GM18867 (cell line): ENCODE measurements at regions not wholly inside any gene's neighbourhood (a gene's known extent, or its start where the extent isn't known, plus 50 kb on each side); places are given as distances from the start of the nearest gene placed in this dataset.
"Not testable (repeated sequence)": the region's sequence is repeated elsewhere in the genome, so short reads cannot be mapped to it uniquely, and the experiment has no call there.

Source experiments
- ATAC-seq: cut with Tn5 transposase; IDR thresholded peaks from one replicate; pipeline ENCODE4 v1.9.1; 2021; ENCODE audit warnings: mild to moderate bottlenecking, moderate library complexity; ENCODE audit not compliant: unreplicated experiment

- not testable (repeated sequence) for ATAC-seq
These were observed 2777.4 kb upstream of the TPTE start for GRCh38 chr21:7743940-7744339.

- ATAC-seq: peak; percentile 97
These were observed 2776.8 kb upstream of the TPTE start for GRCh38 chr21:7744406-7745099.

GRCh38 chr21:7745100-7745450, 2776.3 kb upstream of the TPTE start:
- peak; percentile 74 for ATAC-seq

GRCh38 chr21:7747964-7748363, 2773.4 kb upstream of the TPTE start:
- ATAC-seq: not testable (repeated sequence)

GRCh38 chr21:7752611-7753010, 2768.8 kb upstream of the TPTE start:
- ATAC-seq: not testable (repeated sequence)

GRCh38 chr21:7753380-7753877, 2768.0 kb upstream of the TPTE start:
- ATAC-seq: peak; percentile 94

GRCh38 chr21:7769985-7770384, 2751.4 kb upstream of the TPTE start:
- ATAC-seq: not testable (repeated sequence)

- not testable (repeated sequence) for ATAC-seq
These were observed 2747.2 kb upstream of the TPTE start for GRCh38 chr21:7774219-7774618.

- not testable (repeated sequence) for ATAC-seq
These were observed 2745.9 kb upstream of the TPTE start for GRCh38 chr21:7775327-7775984.

- ATAC-seq: not testable (repeated sequence)
These were observed 2745.3 kb upstream of the TPTE start for GRCh38 chr21:7776035-7776434.

- ATAC-seq: not testable (repeated sequence)
These were observed 2744.8 kb upstream of the TPTE start for GRCh38 chr21:7776622-7777021.

GRCh38 chr21:7777289-7777688, 2744.1 kb upstream of the TPTE start:
- ATAC-seq: not testable (repeated sequence)

GRCh38 chr21:7787427-7788078, 2733.8 kb upstream of the TPTE start:
- not testable (repeated sequence) for ATAC-seq

GRCh38 chr21:7793797-7794196, 2727.6 kb upstream of the TPTE start:
- ATAC-seq: not testable (repeated sequence)

GRCh38 chr21:7797328-7797727, 2724.1 kb upstream of the TPTE start:
- ATAC-seq: not testable (repeated sequence)

GRCh38 chr21:7798446-7798845, 2722.9 kb upstream of the TPTE start:
- ATAC-seq: not testable (repeated sequence)

- not testable (repeated sequence) for ATAC-seq
These were observed 2721.7 kb upstream of the TPTE start for GRCh38 chr21:7799697-7800096.

GRCh38 chr21:7813475-7813874, 2707.9 kb upstream of the TPTE start:
- ATAC-seq: not testable (repeated sequence)

- ATAC-seq: not testable (repeated sequence)
These were observed 2704.4 kb upstream of the TPTE start for GRCh38 chr21:7817013-7817412.

- ATAC-seq: not testable (repeated sequence)
These were observed 2702.1 kb upstream of the TPTE start for GRCh38 chr21:7819301-7819700.

- ATAC-seq: not testable (repeated sequence)
These were observed 2695.8 kb upstream of the TPTE start for GRCh38 chr21:7825627-7826026.

- ATAC-seq: not testable (repeated sequence)
These were observed 2695.2 kb upstream of the TPTE start for GRCh38 chr21:7826174-7826573.
